Superior temporal gyrus (tissue), 1 donor: ENCODE measurements at regions not wholly inside any gene's neighbourhood (a gene's known extent, or its start where the extent isn't known, plus 50 kb on each side); places are given as distances from the start of the nearest gene placed in this dataset.

Experiments used
- DNase-seq: peaks from one replicate; pipeline ENCODE4 v3.0.0-alpha.2; 2016; ENCODE audit errors: extremely low spot score

- no peak for DNase-seq
These were observed 329.5 kb downstream of the KCTD8 start for GRCh38 chr4:44118971-44119680.

DNA sequence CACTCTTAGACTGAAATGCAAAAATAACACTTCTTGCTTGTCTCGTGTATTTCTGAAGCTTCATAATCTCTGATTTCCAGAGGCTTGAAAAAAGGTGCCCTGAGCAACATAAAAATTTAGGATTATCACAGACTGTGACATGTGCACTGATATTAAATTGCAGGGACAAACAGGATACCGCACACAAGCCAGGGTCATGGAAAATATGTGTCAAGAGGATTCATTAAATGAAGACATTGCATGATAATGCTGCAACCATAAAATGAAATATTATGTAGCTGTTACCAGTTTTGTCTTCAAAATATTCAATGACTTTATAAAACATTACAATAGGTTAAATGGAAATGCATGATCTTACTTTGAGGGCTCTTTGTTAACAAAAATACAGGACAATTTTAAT lies 328.0 kb downstream of the KCTD8 start:
- no peak for DNase-seq

GRCh38 chr4:44121210-44121609 lies 327.4 kb downstream of the KCTD8 start:
- no peak for DNase-seq
